Endodermal cell (in vitro differentiated cells): ENCODE measurements at regions not wholly inside any gene's neighbourhood (a gene's known extent, or its start where the extent isn't known, plus 50 kb on each side); places are given as distances from the start of the nearest gene placed in this dataset.

Experiments used
- DNase-seq: peaks from one replicate; pipeline ENCODE4 v3.0.0-alpha.2; 2017
- H3K27ac ChIP-seq: 2 replicates; pipeline ENCODE4 v1.5.1; 2013; ENCODE audit warnings: mild to moderate bottlenecking, low read depth, low read length, moderate library complexity
- H3K27me3 ChIP-seq: 2 replicates; pipeline ENCODE4 v1.6.1; 2013; ENCODE audit warnings: mild to moderate bottlenecking, low read length, moderate library complexity; ENCODE audit not compliant: insufficient read depth, control insufficient read depth, poor library complexity, severe bottlenecking
- H3K36me3 ChIP-seq: 2 replicates; pipeline ENCODE4 v1.7.0; 2013; ENCODE audit warnings: mild to moderate bottlenecking, low read length, moderate library complexity; ENCODE audit not compliant: control insufficient read depth, insufficient read depth
- H3K4me1 ChIP-seq: one replicate; pipeline ENCODE4 v1.7.0; 2013; ENCODE audit warnings: low read length; ENCODE audit not compliant: control insufficient read depth, insufficient read depth
- H3K4me3 ChIP-seq: 2 replicates; pipeline ENCODE4 v1.5.1; 2013; ENCODE audit warnings: mild to moderate bottlenecking, low read length, moderate library complexity
- H3K9ac ChIP-seq: 2 replicates; pipeline ENCODE4 v1.6.1; 2013; ENCODE audit warnings: mild to moderate bottlenecking, low read length, moderate library complexity; ENCODE audit not compliant: poor library complexity, severe bottlenecking; ENCODE audit errors: extremely low read depth
- H3K9me3 ChIP-seq: 2 replicates; pipeline ENCODE4 v1.6.1; 2013; ENCODE audit warnings: mild to moderate bottlenecking, low read length, moderate library complexity; ENCODE audit not compliant: control insufficient read depth
- H3K27ac Mint-ChIP-seq: 2 replicates; pipeline ENCODE4 v1.8.0; 2020; ENCODE audit warnings: mixed read lengths
- H3K27me3 Mint-ChIP-seq: 2 replicates; pipeline ENCODE4 v1.8.0; 2021; ENCODE audit warnings: mild to moderate bottlenecking, mixed read lengths; ENCODE audit not compliant: insufficient read depth
- H3K36me3 Mint-ChIP-seq: 2 replicates; pipeline ENCODE4 v1.8.0; 2020; ENCODE audit warnings: low read depth, mixed read lengths
- H3K4me1 Mint-ChIP-seq: 2 replicates; pipeline ENCODE4 v1.8.0; 2020; ENCODE audit warnings: mixed read lengths
- H3K4me3 Mint-ChIP-seq: 2 replicates; pipeline ENCODE4 v1.8.0; 2020; ENCODE audit warnings: mild to moderate bottlenecking, moderate library complexity, mixed read lengths
- H3K9me3 Mint-ChIP-seq: 2 replicates; pipeline ENCODE4 v1.8.0; 2020; ENCODE audit warnings: mild to moderate bottlenecking, mixed read lengths
- WGBS, 2 experiments: methylation state at CpG; one replicate each; pipeline versions ENCODE4 v1.1.5 to v1.1.7; 2013; ENCODE audit warnings: missing lambda C conversion rate in 2 of 2, mixed read lengths in 1 of 2; ENCODE audit not compliant: insufficient coverage in 1 of 2, insufficient read length in 1 of 2; 5-methylcytosine and 5-hydroxymethylcytosine counted together
- TF ChIP-seq, protein P1 (sequence below): fragments of 200-600 bp; sonication (generic); conservative IDR thresholded peaks from 2 replicates; pipeline ENCODE4 v1.5.0; 2021; ENCODE audit warnings: antibody characterized with exemption, mild to moderate bottlenecking

DNA sequence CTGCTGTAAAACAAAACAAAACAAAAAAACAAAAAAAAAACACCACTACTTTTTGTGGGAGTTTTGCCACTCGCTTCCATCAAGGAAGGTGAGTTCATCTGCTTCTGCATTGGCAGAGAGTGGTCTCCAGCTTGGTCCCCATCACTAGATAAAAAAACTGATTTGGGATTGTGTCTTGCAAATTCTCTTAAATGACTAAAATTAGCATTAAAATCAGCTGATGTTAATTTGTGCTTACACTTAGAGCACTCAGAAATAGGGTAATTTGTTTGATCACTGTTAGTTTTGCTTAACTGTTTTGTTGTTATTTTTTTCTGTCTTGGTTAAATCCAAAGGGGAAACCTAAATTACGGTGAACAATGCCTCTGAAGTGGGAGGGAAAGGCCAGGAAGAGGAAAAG lies 1048.0 kb downstream of the LRFN5 start:
- Mint-ChIP-seq H3K36me3 (no peaks in the 10 kb centered on the region), H3K4me1 (peaks cover 23% of the 10 kb centered on the region), H3K9me3 (no peaks in the 10 kb centered on the region), H3K27ac (peak overlapping the region; percentile 70), H3K4me3 (no peak overlapping the region), H3K27me3 (peaks cover 10% of the 10 kb centered on the region)
- 20 to 43% methylated on average over 1 to 2 of the region's 2 CpGs for WGBS, 2 experiments
- Histone ChIP-seq H3K27ac (no peak overlapping the region), H3K9me3 (no peaks in the 10 kb centered on the region), H3K4me1 (peaks cover 13% of the 10 kb centered on the region), H3K9ac (no peak overlapping the region), H3K4me3 (peak overlapping the region; percentile 38), H3K36me3 (no peaks in the 10 kb centered on the region), H3K27me3 (no peaks in the 10 kb centered on the region)
- TF ChIP-seq, protein P1, sequence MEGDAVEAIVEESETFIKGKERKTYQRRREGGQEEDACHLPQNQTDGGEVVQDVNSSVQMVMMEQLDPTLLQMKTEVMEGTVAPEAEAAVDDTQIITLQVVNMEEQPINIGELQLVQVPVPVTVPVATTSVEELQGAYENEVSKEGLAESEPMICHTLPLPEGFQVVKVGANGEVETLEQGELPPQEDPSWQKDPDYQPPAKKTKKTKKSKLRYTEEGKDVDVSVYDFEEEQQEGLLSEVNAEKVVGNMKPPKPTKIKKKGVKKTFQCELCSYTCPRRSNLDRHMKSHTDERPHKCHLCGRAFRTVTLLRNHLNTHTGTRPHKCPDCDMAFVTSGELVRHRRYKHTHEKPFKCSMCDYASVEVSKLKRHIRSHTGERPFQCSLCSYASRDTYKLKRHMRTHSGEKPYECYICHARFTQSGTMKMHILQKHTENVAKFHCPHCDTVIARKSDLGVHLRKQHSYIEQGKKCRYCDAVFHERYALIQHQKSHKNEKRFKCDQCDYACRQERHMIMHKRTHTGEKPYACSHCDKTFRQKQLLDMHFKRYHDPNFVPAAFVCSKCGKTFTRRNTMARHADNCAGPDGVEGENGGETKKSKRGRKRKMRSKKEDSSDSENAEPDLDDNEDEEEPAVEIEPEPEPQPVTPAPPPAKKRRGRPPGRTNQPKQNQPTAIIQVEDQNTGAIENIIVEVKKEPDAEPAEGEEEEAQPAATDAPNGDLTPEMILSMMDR: no peak
- no peak for DNase-seq

- H3K9me3 ChIP-seq: peaks cover 3% of the 10 kb centered on the region
- peaks cover 12% of the 10 kb centered on the region for H3K9me3 Mint-ChIP-seq
- H3K27me3 ChIP-seq: no peaks in the 10 kb centered on the region
- no peak overlapping the region for H3K27ac ChIP-seq
- no peak for DNase-seq
- no peak overlapping the region for H3K4me3 Mint-ChIP-seq
- no peak overlapping the region for H3K4me3 ChIP-seq
- no peaks in the 10 kb centered on the region for H3K4me1 ChIP-seq
- no peaks in the 10 kb centered on the region for H3K36me3 ChIP-seq
- no peaks in the 10 kb centered on the region for H3K4me1 Mint-ChIP-seq
- no peak overlapping the region for H3K9ac ChIP-seq
- no peaks in the 10 kb centered on the region for H3K36me3 Mint-ChIP-seq
- H3K27me3 Mint-ChIP-seq: peaks cover 3% of the 10 kb centered on the region
- no peak overlapping the region for H3K27ac Mint-ChIP-seq
- TF ChIP-seq, protein P1: no peak
- WGBS, 2 experiments: 92% methylated on average over 3 of the region's 3 CpGs; no CpG with 5 or more reads in 1 of the 2 experiments
Measured at GRCh38 chr14:42642787-42643186, 1036.1 kb downstream of the LRFN5 start.

- WGBS, 2 experiments: 94 to 100% methylated on average over 2 to 5 of the region's 6 CpGs
Measured at GRCh38 chr14:42633504-42634095, 1026.9 kb downstream of the LRFN5 start.

More at GRCh38 chr14:42633504-42634095, 1026.9 kb downstream of the LRFN5 start:
- Histone ChIP-seq H3K4me1 (no peaks in the 10 kb centered on the region), H3K9ac (no peak overlapping the region), H3K27ac (no peak overlapping the region), H3K27me3 (no peaks in the 10 kb centered on the region), H3K9me3 (no peaks in the 10 kb centered on the region), H3K36me3 (no peaks in the 10 kb centered on the region), H3K4me3 (no peak overlapping the region)
- Mint-ChIP-seq H3K4me3 (no peak overlapping the region), H3K9me3 (no peaks in the 10 kb centered on the region), H3K4me1 (peaks cover 7% of the 10 kb centered on the region), H3K27me3 (no peaks in the 10 kb centered on the region), H3K36me3 (no peaks in the 10 kb centered on the region), H3K27ac (no peak overlapping the region)
- TF ChIP-seq, protein P1: no peak
- no peak for DNase-seq
